SK-N-SH treated with all-trans-retinoic acid at 6 μM for 48 hours (cell line): ENCODE measurements at regions not wholly inside any gene's neighbourhood (a gene's known extent, or its start where the extent isn't known, plus 50 kb on each side); places are given as distances from the start of the nearest gene placed in this dataset.

Experiments used
- ATAC-seq: fragments of 200-7000 bp; cut with Tn5 transposase; 3 replicates; pipeline ENCODE4 v1.9.1; 2020; ENCODE audit warnings: mild to moderate bottlenecking, moderate library complexity
- ARNTL ChIP-seq: fragments of 450-650 bp; formaldehyde crosslinking; IDR thresholded peaks from 2 replicates; pipeline ENCODE4 v1.5.0; 2020; ENCODE audit warnings: low read depth, mild to moderate bottlenecking, moderate library complexity, borderline replicate concordance
- BACH2 ChIP-seq: fragments of 250-450 bp; sonication (Bioruptor Pico); IDR thresholded peaks from 2 replicates; pipeline ENCODE4 v1.9.0; 2021; ENCODE audit warnings: mild to moderate bottlenecking, borderline replicate concordance
- CSRNP3 ChIP-seq: fragments of 250-450 bp; sonication (Bioruptor Pico); IDR thresholded peaks from 2 replicates; pipeline ENCODE4 v1.5.1; 2021; ENCODE audit warnings: mild to moderate bottlenecking, moderate library complexity
- GLIS3 ChIP-seq: fragments of 250-450 bp; sonication (Bioruptor Pico); IDR thresholded peaks from 2 replicates; pipeline ENCODE4 v1.5.0; 2020; ENCODE audit warnings: mild to moderate bottlenecking, moderate library complexity
- ISL1 ChIP-seq: fragments of 250-450 bp; sonication (Bioruptor Pico); IDR thresholded peaks from 2 replicates; pipeline ENCODE4 v2.1.2; 2022; ENCODE audit warnings: mild to moderate bottlenecking, moderate library complexity
- OSR1 ChIP-seq: fragments of 250-450 bp; sonication (Bioruptor Pico); IDR thresholded peaks from 2 replicates; pipeline ENCODE4 v1.8.0; 2022; ENCODE audit warnings: moderate library complexity, mild to moderate bottlenecking, inconsistent platforms
- POU6F1 ChIP-seq: fragments of 250-450 bp; sonication (Bioruptor Pico); IDR thresholded peaks from 2 replicates; pipeline ENCODE4 v1.8.0; 2021; ENCODE audit warnings: low read depth, mild to moderate bottlenecking, moderate library complexity, borderline replicate concordance
- RARB ChIP-seq: fragments of 250-450 bp; sonication (Bioruptor Pico); IDR thresholded peaks from 2 replicates; pipeline ENCODE4 v1.8.0; 2021; ENCODE audit warnings: mild to moderate bottlenecking, moderate library complexity
- SNAI2 ChIP-seq: fragments of 250-450 bp; sonication (Bioruptor Pico); IDR thresholded peaks from 2 replicates; pipeline ENCODE4 v1.5.0; 2020; ENCODE audit warnings: mild to moderate bottlenecking, moderate library complexity
- TCF4 ChIP-seq: fragments of 250-450 bp; sonication (Bioruptor Pico); IDR thresholded peaks from 2 replicates; pipeline ENCODE4 v1.8.0; 2021; ENCODE audit warnings: mild to moderate bottlenecking, moderate library complexity, borderline replicate concordance
- TSHZ2 ChIP-seq: fragments of 250-450 bp; sonication (Bioruptor Pico); IDR thresholded peaks from 2 replicates; pipeline ENCODE4 v1.5.0; 2020; ENCODE audit warnings: mild to moderate bottlenecking, moderate library complexity
- ZC3H10 ChIP-seq: fragments of 250-450 bp; sonication (Bioruptor Pico); IDR thresholded peaks from 2 replicates; pipeline ENCODE4 v1.5.1; 2021; ENCODE audit warnings: mild to moderate bottlenecking, moderate library complexity
- ZFP3 ChIP-seq: fragments of 250-450 bp; sonication (Bioruptor Pico); IDR thresholded peaks from 2 replicates; pipeline ENCODE4 v1.5.0; 2020; ENCODE audit warnings: mild to moderate bottlenecking, moderate library complexity
- ZFP30 ChIP-seq: fragments of 450-650 bp; formaldehyde crosslinking; IDR thresholded peaks from 2 replicates; pipeline ENCODE4 v1.5.0; 2022; ENCODE audit warnings: mild to moderate bottlenecking, moderate library complexity
- ZNF565 ChIP-seq: fragments of 450-650 bp; formaldehyde crosslinking; conservative IDR thresholded peaks from 2 replicates; pipeline ENCODE4 v1.5.0; 2020; ENCODE audit warnings: low read depth, mild to moderate bottlenecking, moderate library complexity
- ZNF70 ChIP-seq: fragments of 450-650 bp; formaldehyde crosslinking; IDR thresholded peaks from 2 replicates; pipeline ENCODE4 v1.5.0; 2020; ENCODE audit warnings: mild to moderate bottlenecking, moderate library complexity

- no peak for TF ChIP-seq GLIS3 (CRISPR knock-in tag)
- TF ChIP-seq ISL1, result no peak
- TF ChIP-seq POU6F1 (CRISPR knock-in tag), result no peak
- TF ChIP-seq TSHZ2 (CRISPR knock-in tag), result no peak
- TF ChIP-seq TCF4 (CRISPR knock-in tag), result no peak
- TF ChIP-seq ZC3H10 (CRISPR knock-in tag), result no peak
- no peak for TF ChIP-seq ZNF565 (CRISPR knock-in tag)
- no peak for TF ChIP-seq ZNF70 (CRISPR knock-in tag)
- TF ChIP-seq ZFP30 (CRISPR knock-in tag), result no peak
- TF ChIP-seq OSR1 (CRISPR knock-in tag), result no peak
- TF ChIP-seq BACH2, result no peak
- no peak for TF ChIP-seq RARB (CRISPR knock-in tag)
- no peak for TF ChIP-seq ARNTL (CRISPR knock-in tag)
- no peak for TF ChIP-seq ZFP3 (CRISPR knock-in tag)
- ATAC-seq, result no peak
These were observed 51.7 kb upstream of the BCL11B start for GRCh38 chr14:99323603-99324185.

GRCh38 chr14:99322731-99323599 is 51.0 kb upstream of the BCL11B start:
- no peak for TF ChIP-seq ZNF70 (CRISPR knock-in tag)
- TF ChIP-seq ZNF565 (CRISPR knock-in tag), result no peak
- no peak for TF ChIP-seq CSRNP3 (CRISPR knock-in tag)
- no peak for TF ChIP-seq OSR1 (CRISPR knock-in tag)
- no peak for TF ChIP-seq ARNTL (CRISPR knock-in tag)
- TF ChIP-seq SNAI2, result no peak
- no peak for TF ChIP-seq POU6F1 (CRISPR knock-in tag)
- no peak for TF ChIP-seq TSHZ2 (CRISPR knock-in tag)
- TF ChIP-seq ZFP3 (CRISPR knock-in tag), result no peak
- ATAC-seq, result no peak
